Natural killer cell (primary cell): ENCODE measurements at regions not wholly inside any gene's neighbourhood (a gene's known extent, or its start where the extent isn't known, plus 50 kb on each side); places are given as distances from the start of the nearest gene placed in this dataset.

ENCODE experiments used
- ATAC-seq, 3 donors: fragments of 150-1000 bp in 2 of 3; fragments of 200-7000 bp in 1 of 3; cut with Tn5 transposase; 1 replicate in 1 of 3; 2 replicates in 2 of 3; pipeline ENCODE4 v1.10.0; 2021; ENCODE audit warnings: mild to moderate bottlenecking in 2 of 3, moderate library complexity in 2 of 3
- DNase-seq, 2 donors: peaks; one replicate each; pipeline versions ENCODE4 v3.0.0 to v3.0.0-alpha.2; 2013 to 2021; ENCODE audit warnings: mixed read lengths in 1 of 2
- H3K27ac ChIP-seq: one replicate; pipeline ENCODE4 v1.5.1; 2013; ENCODE audit warnings: mild to moderate bottlenecking, low read length
- H3K27me3 ChIP-seq: one replicate; pipeline ENCODE4 v1.6.1; 2013; ENCODE audit warnings: low read length; ENCODE audit not compliant: control insufficient read depth, insufficient read depth
- H3K36me3 ChIP-seq: one replicate; pipeline ENCODE4 v1.6.1; 2013; ENCODE audit warnings: low read length; ENCODE audit not compliant: control insufficient read depth, insufficient read depth
- H3K4me1 ChIP-seq: one replicate; pipeline ENCODE4 v1.6.1; 2013; ENCODE audit warnings: low read length; ENCODE audit not compliant: control insufficient read depth, insufficient read depth
- H3K4me3 ChIP-seq: one replicate; pipeline ENCODE4 v1.5.1; 2013; ENCODE audit warnings: low read length
- H3K9me3 ChIP-seq: one replicate; pipeline ENCODE4 v1.6.1; 2013; ENCODE audit warnings: low read length; ENCODE audit not compliant: control insufficient read depth, insufficient read depth
- H3K27ac Mint-ChIP-seq, 2 donors: one replicate each; pipeline ENCODE4 v1.8.0; 2022; ENCODE audit warnings: mild to moderate bottlenecking in 2 of 2, mixed read lengths in 2 of 2, moderate library complexity in 1 of 2
- H3K27me3 Mint-ChIP-seq, 2 donors: one replicate each; pipeline ENCODE4 v1.8.0; 2022; ENCODE audit warnings: low read depth in 2 of 2, mixed read lengths in 2 of 2
- H3K36me3 Mint-ChIP-seq: one replicate; pipeline ENCODE4 v1.8.0; 2022; ENCODE audit warnings: mixed read lengths
- H3K4me1 Mint-ChIP-seq, 2 donors: one replicate each; pipeline ENCODE4 v1.8.0; 2022; ENCODE audit warnings: mixed read lengths in 2 of 2
- H3K4me3 Mint-ChIP-seq: one replicate; pipeline ENCODE4 v1.8.0; 2022; ENCODE audit warnings: mild to moderate bottlenecking, moderate library complexity, mixed read lengths
- H3K9me3 Mint-ChIP-seq, 2 donors: one replicate each; pipeline ENCODE4 v1.8.0; 2022; ENCODE audit warnings: mixed read lengths in 2 of 2
- WGBS: methylation state at CpG from one replicate; pipeline ENCODE4 v1.1.7; 2013; ENCODE audit warnings: missing lambda C conversion rate; ENCODE audit not compliant: insufficient coverage; 5-methylcytosine and 5-hydroxymethylcytosine counted together
- intact Hi-C: fragments of 100-400 bp; cut with micrococcal nuclease; formaldehyde crosslinking; loops from one replicate; pipeline ENCODE4 v1.14.2; 2022
- TF ChIP-seq, protein P1 (sequence below): fragments of 200-600 bp; IDR thresholded peaks from one replicate; pipeline ENCODE4 v1.8.0; 2022; ENCODE audit warnings: antibody characterized with exemption

DNA sequence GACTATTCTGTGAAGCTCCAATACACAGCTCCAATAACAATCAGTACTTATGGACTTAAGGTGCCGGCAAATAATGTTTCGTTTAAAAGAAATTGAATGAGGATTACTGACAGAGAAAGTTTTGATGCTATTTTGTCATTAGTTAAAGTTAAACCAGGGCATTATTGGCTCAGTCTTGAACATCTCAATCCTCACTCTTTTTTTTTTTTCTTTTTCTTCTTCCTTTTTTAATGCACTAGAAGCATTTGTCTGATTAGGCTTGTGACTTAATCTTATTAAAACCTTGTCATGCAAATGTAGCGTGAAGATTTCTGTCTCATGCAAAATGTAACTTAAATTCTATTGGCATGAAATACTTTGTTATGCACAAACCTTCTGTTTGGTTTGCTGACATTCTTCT lies 346.8 kb upstream of the ADGRL2 start:
- Histone ChIP-seq H3K4me1 (no peaks in the 10 kb centered on the region), H3K27me3 (no peaks in the 10 kb centered on the region), H3K27ac (no peak overlapping the region), H3K36me3 (no peaks in the 10 kb centered on the region), H3K4me3 (no peak overlapping the region), H3K9me3 (no peaks in the 10 kb centered on the region)
- H3K4me1 Mint-ChIP-seq, result no peaks in the 10 kb centered on the region
- no peak for ATAC-seq
- no peaks in the 10 kb centered on the region for H3K36me3 Mint-ChIP-seq
- H3K27me3 Mint-ChIP-seq, result no peaks in the 10 kb centered on the region
- no peak overlapping the region for H3K27ac Mint-ChIP-seq
- no peak overlapping the region for H3K4me3 Mint-ChIP-seq
- H3K9me3 Mint-ChIP-seq, result peaks cover 15 to 22% of the 10 kb centered on the region in 2 donors
- intact Hi-C loops, result no loop called here
- TF ChIP-seq, protein P1, sequence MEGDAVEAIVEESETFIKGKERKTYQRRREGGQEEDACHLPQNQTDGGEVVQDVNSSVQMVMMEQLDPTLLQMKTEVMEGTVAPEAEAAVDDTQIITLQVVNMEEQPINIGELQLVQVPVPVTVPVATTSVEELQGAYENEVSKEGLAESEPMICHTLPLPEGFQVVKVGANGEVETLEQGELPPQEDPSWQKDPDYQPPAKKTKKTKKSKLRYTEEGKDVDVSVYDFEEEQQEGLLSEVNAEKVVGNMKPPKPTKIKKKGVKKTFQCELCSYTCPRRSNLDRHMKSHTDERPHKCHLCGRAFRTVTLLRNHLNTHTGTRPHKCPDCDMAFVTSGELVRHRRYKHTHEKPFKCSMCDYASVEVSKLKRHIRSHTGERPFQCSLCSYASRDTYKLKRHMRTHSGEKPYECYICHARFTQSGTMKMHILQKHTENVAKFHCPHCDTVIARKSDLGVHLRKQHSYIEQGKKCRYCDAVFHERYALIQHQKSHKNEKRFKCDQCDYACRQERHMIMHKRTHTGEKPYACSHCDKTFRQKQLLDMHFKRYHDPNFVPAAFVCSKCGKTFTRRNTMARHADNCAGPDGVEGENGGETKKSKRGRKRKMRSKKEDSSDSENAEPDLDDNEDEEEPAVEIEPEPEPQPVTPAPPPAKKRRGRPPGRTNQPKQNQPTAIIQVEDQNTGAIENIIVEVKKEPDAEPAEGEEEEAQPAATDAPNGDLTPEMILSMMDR, result no peak
- WGBS, result 97% methylated on average over 3 of the region's 3 CpGs
- DNase-seq, result no peak

DNA sequence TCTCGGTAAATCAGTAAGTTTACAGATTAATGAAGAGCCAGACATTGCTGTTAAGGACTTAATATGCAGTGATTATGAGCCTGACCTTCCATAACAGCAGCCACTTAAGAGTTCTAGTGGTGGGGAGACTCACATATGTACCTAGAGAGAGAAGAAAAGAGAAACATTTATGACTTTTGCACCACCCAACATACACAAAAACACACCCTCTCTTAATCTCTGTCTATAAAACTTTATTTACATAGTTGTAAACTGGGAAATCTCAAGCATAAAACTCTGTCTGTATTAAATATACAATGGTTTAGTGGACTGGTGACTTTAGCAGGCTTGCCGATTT lies 347.4 kb upstream of the ADGRL2 start:
- DNase-seq, result no peak
- H3K4me1 ChIP-seq, result no peaks in the 10 kb centered on the region
- no peak overlapping the region for H3K4me3 ChIP-seq
- WGBS, result 93% methylated on average over 2 of the region's 2 CpGs
- no peaks in the 10 kb centered on the region for H3K36me3 ChIP-seq
- Mint-ChIP-seq H3K4me3 (no peak overlapping the region), H3K4me1 (no peaks in the 10 kb centered on the region), H3K27me3 (no peaks in the 10 kb centered on the region), H3K9me3 (peaks cover 15 to 22% of the 10 kb centered on the region in 2 donors), H3K36me3 (no peaks in the 10 kb centered on the region), H3K27ac (no peak overlapping the region)
- H3K27ac ChIP-seq, result no peak overlapping the region
- no peaks in the 10 kb centered on the region for H3K27me3 ChIP-seq
- TF ChIP-seq, protein P1, result no peak
- intact Hi-C loops, result no loop called here
- ATAC-seq, result no peak
- H3K9me3 ChIP-seq, result no peaks in the 10 kb centered on the region

DNA sequence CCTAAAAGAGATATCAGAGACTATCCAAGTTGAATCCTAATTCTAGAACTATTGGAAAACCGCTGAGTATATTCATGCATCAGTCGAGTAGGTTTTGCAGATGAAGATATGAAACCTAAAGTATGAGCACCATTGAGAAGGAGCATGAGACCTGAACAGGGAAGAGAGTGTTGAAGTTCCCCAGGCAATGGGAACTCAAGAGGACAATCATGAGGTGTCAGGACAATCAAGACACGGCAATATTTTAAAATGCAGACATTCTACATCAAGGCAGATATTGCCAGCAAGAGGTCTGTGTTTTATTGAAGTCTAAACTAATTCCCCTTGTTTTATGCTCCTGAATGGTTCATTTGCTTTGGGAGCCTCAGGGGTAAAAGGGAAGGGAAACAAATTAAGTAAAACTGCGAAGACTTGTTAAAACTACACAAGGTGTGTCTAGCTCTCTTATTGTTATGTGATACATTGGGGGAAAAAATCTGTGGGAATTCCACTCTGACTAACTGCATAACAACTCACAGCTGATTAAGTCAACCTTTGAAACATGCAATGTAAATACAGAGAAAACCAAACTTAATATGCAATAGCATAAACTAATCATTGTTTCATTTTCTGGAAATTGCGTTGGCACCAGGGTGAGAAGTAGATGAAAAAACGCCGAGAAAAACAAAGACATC lies 347.9 kb upstream of the ADGRL2 start:
- no peak overlapping the region for H3K27ac Mint-ChIP-seq
- H3K36me3 ChIP-seq, result no peaks in the 10 kb centered on the region
- H3K4me3 Mint-ChIP-seq, result no peak overlapping the region
- H3K9me3 ChIP-seq, result no peaks in the 10 kb centered on the region
- DNase-seq, result no peak
- peaks cover 14 to 22% of the 10 kb centered on the region in 2 donors for H3K9me3 Mint-ChIP-seq
- WGBS, result 91% methylated on average over 6 of the region's 7 CpGs
- ATAC-seq, result no peak
- no peaks in the 10 kb centered on the region for H3K4me1 Mint-ChIP-seq
- H3K36me3 Mint-ChIP-seq, result no peaks in the 10 kb centered on the region
- no peak overlapping the region for H3K27ac ChIP-seq
- intact Hi-C loops, result no loop called here
- no peaks in the 10 kb centered on the region for H3K27me3 Mint-ChIP-seq
- H3K27me3 ChIP-seq, result no peaks in the 10 kb centered on the region
- no peaks in the 10 kb centered on the region for H3K4me1 ChIP-seq
- TF ChIP-seq, protein P1, result no peak
- H3K4me3 ChIP-seq, result no peak overlapping the region

DNA sequence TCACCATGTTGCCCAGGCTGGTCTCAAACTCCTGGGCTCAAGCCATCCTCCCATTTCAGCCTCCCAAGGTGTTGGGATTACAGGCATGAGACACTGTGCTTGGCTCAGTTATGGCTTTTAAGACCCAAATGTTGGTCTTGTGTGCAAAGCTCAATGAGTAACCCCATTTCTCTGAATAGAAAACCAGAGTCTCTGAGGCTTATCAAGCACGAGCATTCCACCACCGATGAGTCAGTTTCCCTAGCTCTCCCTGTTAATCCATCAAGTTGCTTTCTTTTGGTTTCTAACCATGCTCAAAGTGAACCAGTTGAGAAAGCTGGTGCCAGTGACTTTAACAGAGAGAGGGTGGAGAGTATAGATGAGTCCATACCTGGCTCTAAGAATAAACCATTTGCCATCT lies 350.9 kb upstream of the ADGRL2 start:
- intact Hi-C loops, result no loop called here

More for the DNA sequence above, 350.9 kb upstream of the ADGRL2 start:
- H3K27me3 ChIP-seq, result no peaks in the 10 kb centered on the region
- TF ChIP-seq, protein P1, result no peak
- H3K9me3 ChIP-seq, result no peaks in the 10 kb centered on the region
- ATAC-seq (no peak), DNase-seq (no peak)
- no peaks in the 10 kb centered on the region for H3K4me1 ChIP-seq
- no peak overlapping the region for H3K27ac Mint-ChIP-seq
- no peak overlapping the region for H3K4me3 ChIP-seq
- H3K36me3 ChIP-seq, result no peaks in the 10 kb centered on the region
- H3K4me3 Mint-ChIP-seq, result no peak overlapping the region
- H3K27ac ChIP-seq, result no peak overlapping the region
- H3K9me3 Mint-ChIP-seq, result peaks cover 8 to 15% of the 10 kb centered on the region in 2 donors
- no peaks in the 10 kb centered on the region for H3K4me1 Mint-ChIP-seq
- 93% methylated on average over 2 of the region's 2 CpGs for WGBS
- H3K27me3 Mint-ChIP-seq, result no peaks in the 10 kb centered on the region
- H3K36me3 Mint-ChIP-seq, result no peaks in the 10 kb centered on the region
